Mesodermal cell (in vitro differentiated cells): ENCODE measurements at regions not wholly inside any gene's neighbourhood (a gene's known extent, or its start where the extent isn't known, plus 50 kb on each side); places are given as distances from the start of the nearest gene placed in this dataset.
"Not testable (repeated sequence)": the region's sequence is repeated elsewhere in the genome, so short reads cannot be mapped to it uniquely, and the experiment has no call there.

Source experiments
- H3K27ac ChIP-seq: 2 replicates; pipeline ENCODE4 v1.7.0; 2013; ENCODE audit warnings: mild to moderate bottlenecking, low read depth, low read length, moderate library complexity; ENCODE audit not compliant: severe bottlenecking
- H3K36me3 ChIP-seq: 2 replicates; pipeline ENCODE4 v1.7.1; 2013; ENCODE audit warnings: mild to moderate bottlenecking, low read length, moderate library complexity; ENCODE audit not compliant: control insufficient read depth, insufficient read depth
- H3K4me1 ChIP-seq: one replicate; pipeline ENCODE4 v1.7.1; 2013; ENCODE audit warnings: mild to moderate bottlenecking, low read length; ENCODE audit not compliant: insufficient read depth, control insufficient read depth, poor library complexity, severe bottlenecking
- H3K4me3 ChIP-seq: 2 replicates; pipeline ENCODE4 v1.7.0; 2013; ENCODE audit warnings: low read length, control low read depth, mild to moderate bottlenecking; ENCODE audit not compliant: insufficient read depth, poor library complexity, severe bottlenecking; ENCODE audit errors: extremely low read depth
- H3K9me3 ChIP-seq: 2 replicates; pipeline ENCODE4 v1.7.1; 2013; ENCODE audit warnings: mild to moderate bottlenecking, low read length, moderate library complexity; ENCODE audit not compliant: control insufficient read depth
- WGBS, 2 experiments: methylation state at CpG; one replicate each; pipeline ENCODE4 v1.1.5; 2013; ENCODE audit warnings: missing lambda C conversion rate in 2 of 2; ENCODE audit not compliant: insufficient coverage in 2 of 2; 5-methylcytosine and 5-hydroxymethylcytosine counted together

- Histone ChIP-seq H3K27ac (no peak overlapping the region), H3K36me3 (no peaks in the 10 kb centered on the region), H3K4me3 (no peak overlapping the region), H3K9me3 (no peaks in the 10 kb centered on the region), H3K4me1 (no peaks in the 10 kb centered on the region)
- 67% methylated on average over 3 of the region's 11 CpGs; no CpG with 5 or more reads in 1 of the 2 experiments for WGBS, 2 experiments
Observed at GRCh38 chrX:150225756-150226155, 137.4 kb upstream of the MAMLD1 start.

GRCh38 chrX:150226223-150226965, 136.7 kb upstream of the MAMLD1 start:
- Histone ChIP-seq H3K4me1 (no peaks in the 10 kb centered on the region), H3K36me3 (no peaks in the 10 kb centered on the region), H3K9me3 (no peaks in the 10 kb centered on the region), H3K27ac (no peak overlapping the region), H3K4me3 (no peak overlapping the region)
- WGBS, 2 experiments: 60 to 62% methylated on average over 3 of the region's 9 CpGs

GRCh38 chrX:150227321-150227860, 135.7 kb upstream of the MAMLD1 start:
- Histone ChIP-seq H3K4me1 (no peaks in the 10 kb centered on the region), H3K27ac (no peak overlapping the region), H3K4me3 (no peak overlapping the region), H3K9me3 (no peaks in the 10 kb centered on the region), H3K36me3 (no peaks in the 10 kb centered on the region)
- no CpG with 5 or more reads among the region's 7 CpGs for WGBS, 2 experiments

- no peak overlapping the region for H3K27ac ChIP-seq
- WGBS, 2 experiments: 95 to 97% methylated on average over 4 to 5 of the region's 7 CpGs
Observed at GRCh38 chrX:150227873-150228410, 135.2 kb upstream of the MAMLD1 start.

GRCh38 chrX:150228431-150228830, 134.7 kb upstream of the MAMLD1 start:
- Histone ChIP-seq H3K27ac (no peak overlapping the region), H3K36me3 (no peaks in the 10 kb centered on the region), H3K4me1 (no peaks in the 10 kb centered on the region), H3K9me3 (no peaks in the 10 kb centered on the region), H3K4me3 (no peak overlapping the region)
- 87 to 100% methylated on average over 2 to 3 of the region's 3 CpGs for WGBS, 2 experiments

More at GRCh38 chrX:150227873-150228410, 135.2 kb upstream of the MAMLD1 start:
- H3K4me1 ChIP-seq: no peaks in the 10 kb centered on the region
- H3K9me3 ChIP-seq: no peaks in the 10 kb centered on the region
- no peak overlapping the region for H3K4me3 ChIP-seq
- no peaks in the 10 kb centered on the region for H3K36me3 ChIP-seq

GRCh38 chrX:150229030-150229429, 134.1 kb upstream of the MAMLD1 start:
- H3K9me3 ChIP-seq: no peaks in the 10 kb centered on the region
- H3K27ac ChIP-seq: no peak overlapping the region
- no peaks in the 10 kb centered on the region for H3K36me3 ChIP-seq
- H3K4me3 ChIP-seq: no peak overlapping the region
- no CpG with 5 or more reads among the region's 1 CpG for WGBS, 2 experiments
- no peaks in the 10 kb centered on the region for H3K4me1 ChIP-seq

- no peak overlapping the region for H3K27ac ChIP-seq
- no peaks in the 10 kb centered on the region for H3K9me3 ChIP-seq
- no peaks in the 10 kb centered on the region for H3K36me3 ChIP-seq
- H3K4me3 ChIP-seq: no peak overlapping the region
- no peaks in the 10 kb centered on the region for H3K4me1 ChIP-seq
- no CpG with 5 or more reads among the region's 1 CpG for whole genome bisulfite sequencing, 2 experiments
Observed at GRCh38 chrX:150229481-150229880, 133.6 kb upstream of the MAMLD1 start.

- not testable (repeated sequence) for H3K4me1 ChIP-seq, H3K9me3 ChIP-seq, H3K36me3 ChIP-seq, H3K4me3 ChIP-seq, H3K27ac ChIP-seq
- WGBS, 2 experiments: no CpG with 5 or more reads among the region's 6 CpGs
Observed at GRCh38 chrX:150230952-150231351, 132.2 kb upstream of the MAMLD1 start.

- not testable (repeated sequence) for H3K4me3 ChIP-seq, H3K36me3 ChIP-seq, H3K27ac ChIP-seq, H3K4me1 ChIP-seq, H3K9me3 ChIP-seq
- WGBS, 2 experiments: 91 to 100% methylated on average over 3 to 4 of the region's 6 CpGs
Observed at GRCh38 chrX:150231368-150231767, 131.7 kb upstream of the MAMLD1 start.

- H3K4me1 ChIP-seq, H3K9me3 ChIP-seq, H3K36me3 ChIP-seq, H3K27ac ChIP-seq, H3K4me3 ChIP-seq: not testable (repeated sequence)
- 100% methylated on average over 1 to 4 of the region's 5 CpGs for WGBS, 2 experiments
Observed at GRCh38 chrX:150232222-150232621, 130.9 kb upstream of the MAMLD1 start.

GRCh38 chrX:150234126-150234525, 129.0 kb upstream of the MAMLD1 start:
- Histone ChIP-seq H3K36me3 (no peaks in the 10 kb centered on the region), H3K4me1 (peaks cover 2% of the 10 kb centered on the region), H3K9me3 (no peaks in the 10 kb centered on the region), H3K27ac (no peak overlapping the region), H3K4me3 (no peak overlapping the region)
- 80% methylated on average over 1 of the region's 3 CpGs; no CpG with 5 or more reads in 1 of the 2 experiments for WGBS, 2 experiments
